H1 (cell line): ENCODE measurements at regions not wholly inside any gene's neighbourhood (a gene's known extent, or its start where the extent isn't known, plus 50 kb on each side); places are given as distances from the start of the nearest gene placed in this dataset.

Experiments
- ASH2L ChIP-seq: fragments of 200-600, 300-600 bp; sonication (generic); IDR thresholded peaks from one replicate; pipeline ENCODE4 v1.7.1; 2017; ENCODE audit warnings: low read length
- CHD2 ChIP-seq: IDR thresholded peaks from 2 replicates; pipeline ENCODE4 v1.6.1; 2012; ENCODE audit warnings: low read length, improper control_type of control experiment
- CREB1 ChIP-seq: IDR thresholded peaks from 2 replicates; pipeline ENCODE4 v1.6.1; 2012; ENCODE audit warnings: inconsistent platforms
- JUN ChIP-seq: IDR thresholded peaks from 2 replicates; pipeline ENCODE4 v1.6.1; 2011; ENCODE audit warnings: low read depth, mild to moderate bottlenecking, improper control_type of control experiment, low read length
- MAFK ChIP-seq: IDR thresholded peaks from 2 replicates; pipeline ENCODE4 v1.6.1; 2012; ENCODE audit warnings: low read depth, mild to moderate bottlenecking, improper control_type of control experiment, low read length
- NANOG ChIP-seq: IDR thresholded peaks from 2 replicates; pipeline ENCODE4 v1.6.1; 2011; ENCODE audit warnings: low read length, low read depth, mild to moderate bottlenecking, inconsistent platforms; ENCODE audit not compliant: insufficient read depth, poor library complexity, severe bottlenecking
- NRF1 ChIP-seq: IDR thresholded peaks from 2 replicates; pipeline ENCODE4 v1.6.1; 2011; ENCODE audit warnings: mild to moderate bottlenecking, low read depth, low read length, improper control_type of control experiment
- PHF8 ChIP-seq: fragments of 200-600 bp; sonication (generic); conservative IDR thresholded peaks from 2 replicates; pipeline ENCODE4 v1.7.1; 2012; ENCODE audit warnings: low read depth, mild to moderate bottlenecking, inconsistent platforms, low read length, moderate library complexity
- POLR2AphosphoS5 ChIP-seq: IDR thresholded peaks from 2 replicates; pipeline ENCODE4 v1.6.1; 2011; ENCODE audit warnings: low read depth, low read length
- RXRA ChIP-seq: IDR thresholded peaks from 2 replicates; pipeline ENCODE4 v1.6.1; 2011; ENCODE audit warnings: low read depth, mild to moderate bottlenecking, low read length, moderate library complexity; ENCODE audit not compliant: insufficient read depth
- SIN3A ChIP-seq, 2 experiments: IDR thresholded peaks in 1 of 2; conservative IDR thresholded peaks in 1 of 2; 2 replicates each; pipeline ENCODE4 v1.6.1; 2011 to 2012; ENCODE audit warnings: low read length in 2 of 2, improper control_type of control experiment in 1 of 2, low read depth in 1 of 2, mild to moderate bottlenecking in 1 of 2
- SIX5 ChIP-seq: IDR thresholded peaks from 2 replicates; pipeline ENCODE4 v1.6.1; 2011; ENCODE audit warnings: mild to moderate bottlenecking, low read depth, low read length
- TCF12 ChIP-seq: IDR thresholded peaks from 2 replicates; pipeline ENCODE4 v1.6.1; 2011; ENCODE audit warnings: low read depth, mild to moderate bottlenecking, low read length
- TEAD4 ChIP-seq: IDR thresholded peaks from 2 replicates; pipeline ENCODE4 v1.6.1; 2012; ENCODE audit warnings: low read depth, low read length, inconsistent platforms, mixed read lengths
- ZNF274 ChIP-seq: IDR thresholded peaks from 2 replicates; pipeline ENCODE4 v1.7.0; 2012; ENCODE audit warnings: low read length, borderline replicate concordance; ENCODE audit errors: extremely low read depth
- TF ChIP-seq, protein P1 (sequence below): IDR thresholded peaks from 2 replicates; pipeline ENCODE4 v1.6.1; 2012; ENCODE audit warnings: inconsistent platforms
- TF ChIP-seq, protein P2 (sequence below), 3 experiments: IDR thresholded peaks; 1 replicate in 2 of 3; 2 replicates in 1 of 3; pipeline versions ENCODE4 v1.5.1 to v1.6.1; 2011; ENCODE audit warnings: low read length in 3 of 3, mild to moderate bottlenecking in 3 of 3, inconsistent platforms in 2 of 3, low read depth in 1 of 3, moderate library complexity in 1 of 3; ENCODE audit not compliant: insufficient read depth in 1 of 3; ENCODE audit errors: control extremely low read depth in 1 of 3
- TF ChIP-seq, protein P3 (sequence below): IDR thresholded peaks from 2 replicates; pipeline ENCODE4 v1.6.1; 2012; ENCODE audit warnings: low read length, inconsistent platforms

DNA sequence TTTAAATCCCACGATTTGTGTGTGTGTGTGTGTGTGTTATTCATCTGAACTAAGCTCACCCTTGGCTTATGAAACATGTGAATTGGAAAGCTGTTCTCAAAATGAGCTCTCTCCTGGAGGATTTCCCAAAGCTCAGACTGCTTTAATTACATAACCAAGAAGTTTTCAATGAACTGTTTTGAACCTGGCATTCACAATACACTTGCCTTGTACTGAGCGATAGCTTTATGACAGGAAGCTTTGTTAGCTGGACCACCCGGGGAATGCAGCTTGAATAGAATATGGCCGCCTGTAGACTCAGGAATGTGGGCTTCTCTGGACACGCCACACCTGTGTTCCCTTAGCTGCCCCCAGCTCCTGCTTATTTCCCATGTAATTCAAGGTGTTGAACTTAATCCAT is 71.4 kb upstream of the PREP start (continued):
- TF ChIP-seq MAFK: no peak
- TF ChIP-seq SIN3A (conservative IDR thresholded peaks at IDR 0.05 in 1 of 2, IDR thresholded peaks at IDR 0.05 in 1 of 2; ENCODE audit: low read depth in 1 of 2, low read length in 2 of 2): no peak
- no peak for TF ChIP-seq SIX5
- no peak for TF ChIP-seq NANOG
- TF ChIP-seq, protein P1, sequence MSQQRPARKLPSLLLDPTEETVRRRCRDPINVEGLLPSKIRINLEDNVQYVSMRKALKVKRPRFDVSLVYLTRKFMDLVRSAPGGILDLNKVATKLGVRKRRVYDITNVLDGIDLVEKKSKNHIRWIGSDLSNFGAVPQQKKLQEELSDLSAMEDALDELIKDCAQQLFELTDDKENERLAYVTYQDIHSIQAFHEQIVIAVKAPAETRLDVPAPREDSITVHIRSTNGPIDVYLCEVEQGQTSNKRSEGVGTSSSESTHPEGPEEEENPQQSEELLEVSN: no peak
- TF ChIP-seq, protein P2, sequence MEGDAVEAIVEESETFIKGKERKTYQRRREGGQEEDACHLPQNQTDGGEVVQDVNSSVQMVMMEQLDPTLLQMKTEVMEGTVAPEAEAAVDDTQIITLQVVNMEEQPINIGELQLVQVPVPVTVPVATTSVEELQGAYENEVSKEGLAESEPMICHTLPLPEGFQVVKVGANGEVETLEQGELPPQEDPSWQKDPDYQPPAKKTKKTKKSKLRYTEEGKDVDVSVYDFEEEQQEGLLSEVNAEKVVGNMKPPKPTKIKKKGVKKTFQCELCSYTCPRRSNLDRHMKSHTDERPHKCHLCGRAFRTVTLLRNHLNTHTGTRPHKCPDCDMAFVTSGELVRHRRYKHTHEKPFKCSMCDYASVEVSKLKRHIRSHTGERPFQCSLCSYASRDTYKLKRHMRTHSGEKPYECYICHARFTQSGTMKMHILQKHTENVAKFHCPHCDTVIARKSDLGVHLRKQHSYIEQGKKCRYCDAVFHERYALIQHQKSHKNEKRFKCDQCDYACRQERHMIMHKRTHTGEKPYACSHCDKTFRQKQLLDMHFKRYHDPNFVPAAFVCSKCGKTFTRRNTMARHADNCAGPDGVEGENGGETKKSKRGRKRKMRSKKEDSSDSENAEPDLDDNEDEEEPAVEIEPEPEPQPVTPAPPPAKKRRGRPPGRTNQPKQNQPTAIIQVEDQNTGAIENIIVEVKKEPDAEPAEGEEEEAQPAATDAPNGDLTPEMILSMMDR (IDR thresholded peaks at IDR 0.05; ENCODE audit: control extremely low read depth in 1 of 3, insufficient read depth in 1 of 3, low read depth in 1 of 3, low read length in 3 of 3): no peak
- peak; percentile 79 for TF ChIP-seq TEAD4
- TF ChIP-seq POLR2AphosphoS5: no peak
- no peak for TF ChIP-seq PHF8
- TF ChIP-seq, protein P3, sequence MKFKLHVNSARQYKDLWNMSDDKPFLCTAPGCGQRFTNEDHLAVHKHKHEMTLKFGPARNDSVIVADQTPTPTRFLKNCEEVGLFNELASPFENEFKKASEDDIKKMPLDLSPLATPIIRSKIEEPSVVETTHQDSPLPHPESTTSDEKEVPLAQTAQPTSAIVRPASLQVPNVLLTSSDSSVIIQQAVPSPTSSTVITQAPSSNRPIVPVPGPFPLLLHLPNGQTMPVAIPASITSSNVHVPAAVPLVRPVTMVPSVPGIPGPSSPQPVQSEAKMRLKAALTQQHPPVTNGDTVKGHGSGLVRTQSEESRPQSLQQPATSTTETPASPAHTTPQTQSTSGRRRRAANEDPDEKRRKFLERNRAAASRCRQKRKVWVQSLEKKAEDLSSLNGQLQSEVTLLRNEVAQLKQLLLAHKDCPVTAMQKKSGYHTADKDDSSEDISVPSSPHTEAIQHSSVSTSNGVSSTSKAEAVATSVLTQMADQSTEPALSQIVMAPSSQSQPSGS: no peak
- TF ChIP-seq TCF12: peak; percentile 85
- no peak for TF ChIP-seq CREB1
- no peak for TF ChIP-seq ASH2L
- no peak for TF ChIP-seq RXRA
- TF ChIP-seq NRF1: no peak
- no peak for TF ChIP-seq CHD2
- TF ChIP-seq JUN: no peak
- no peak for TF ChIP-seq ZNF274
- TF ChIP-seq, all 59 proteins: peak for 4
